ENCODE measurements at regions not wholly inside any gene's neighbourhood (a gene's known extent, or its start where the extent isn't known, plus 50 kb on each side); places are given as distances from the start of the nearest gene placed in this dataset.

- no peak for TF ChIP-seq CTCF (IDR thresholded peaks at IDR 0.05; ENCODE audit: control insufficient read depth, insufficient read depth, low read depth, low read length, missing control alignments)
- no peak overlapping the region for H3K4me3 ChIP-seq (ENCODE audit: control insufficient read depth, low read depth, low read length)
- DNase-seq (ENCODE audit: low read depth): no peak
Observed at GRCh38 chr17:13387236-13387635, 214.5 kb downstream of the HS3ST3A1 start.

GRCh38 chr17:13385481-13385911, 216.2 kb downstream of the HS3ST3A1 start:
- no peak overlapping the region for H3K4me3 ChIP-seq (ENCODE audit: control insufficient read depth, low read depth, low read length)
- no peak for DNase-seq (ENCODE audit: low read depth)
- no peak for TF ChIP-seq CTCF (IDR thresholded peaks at IDR 0.05; ENCODE audit: control insufficient read depth, insufficient read depth, low read depth, low read length, missing control alignments)

- H3K4me3 ChIP-seq (ENCODE audit: control insufficient read depth, low read depth, low read length): no peak overlapping the region
- no peak for DNase-seq (ENCODE audit: low read depth)
- TF ChIP-seq CTCF (IDR thresholded peaks at IDR 0.05; ENCODE audit: control insufficient read depth, insufficient read depth, low read depth, low read length, missing control alignments): no peak
Observed at GRCh38 chr17:13384626-13385025, 217.1 kb downstream of the HS3ST3A1 start.

- no peak for TF ChIP-seq CTCF (IDR thresholded peaks at IDR 0.05; ENCODE audit: control insufficient read depth, insufficient read depth, low read depth, low read length, missing control alignments)
- no peak for DNase-seq (ENCODE audit: low read depth)
- H3K4me3 ChIP-seq (ENCODE audit: control insufficient read depth, low read depth, low read length): no peak overlapping the region
Observed at GRCh38 chr17:13378361-13378760, 223.4 kb downstream of the HS3ST3A1 start.

- no peak for DNase-seq (ENCODE audit: low read depth)
- TF ChIP-seq CTCF (IDR thresholded peaks at IDR 0.05; ENCODE audit: control insufficient read depth, insufficient read depth, low read depth, low read length, missing control alignments): no peak
- no peak overlapping the region for H3K4me3 ChIP-seq (ENCODE audit: control insufficient read depth, low read depth, low read length)
Observed at GRCh38 chr17:13374203-13375143, 227.3 kb downstream of the HS3ST3A1 start.

GRCh38 chr17:13372432-13372831, 229.3 kb downstream of the HS3ST3A1 start:
- no peak for DNase-seq (ENCODE audit: low read depth)
- no peak overlapping the region for H3K4me3 ChIP-seq (ENCODE audit: control insufficient read depth, low read depth, low read length)
- TF ChIP-seq CTCF (IDR thresholded peaks at IDR 0.05; ENCODE audit: control insufficient read depth, insufficient read depth, low read depth, low read length, missing control alignments): no peak

Data from AG09309 (cell line).